Keratinocyte (primary cell): ENCODE measurements at regions not wholly inside any gene's neighbourhood (a gene's known extent, or its start where the extent isn't known, plus 50 kb on each side); places are given as distances from the start of the nearest gene placed in this dataset.

ENCODE experiments used
- DNase-seq: peaks from one replicate; pipeline ENCODE4 v3.0.0-alpha.2; 2011; ENCODE audit warnings: low read depth, missing footprints, low spot score
- FAIRE-seq: peaks from 2 replicates; lab custom pipeline; 2011; peaks lifted over from hg19 to GRCh38; lab: Jason Lieb, UNC
- H2AFZ ChIP-seq: 2 replicates; pipeline ENCODE4 v1.6.0; 2012; ENCODE audit warnings: low read length, control low read depth, inconsistent platforms; ENCODE audit not compliant: control insufficient read depth
- H3K27ac ChIP-seq: 2 replicates; pipeline ENCODE4 v1.5.1; 2011; ENCODE audit warnings: low read length; ENCODE audit not compliant: control insufficient read depth, insufficient read depth
- H3K27me3 ChIP-seq: 3 replicates; pipeline ENCODE4 v1.6.0; 2011; ENCODE audit warnings: low read length; ENCODE audit not compliant: control insufficient read depth, insufficient read depth; ENCODE audit errors: extremely low read depth
- H3K36me3 ChIP-seq, 2 experiments: 2 replicates in 1 of 2; 3 replicates in 1 of 2; pipeline ENCODE4 v1.5.1; 2011; ENCODE audit warnings: low read length in 2 of 2, mild to moderate bottlenecking in 1 of 2; ENCODE audit not compliant: control insufficient read depth in 2 of 2, insufficient read depth in 2 of 2; ENCODE audit errors: extremely low read depth in 1 of 2
- H3K4me1 ChIP-seq: 3 replicates; pipeline ENCODE4 v1.5.1; 2011; ENCODE audit warnings: low read length; ENCODE audit not compliant: control insufficient read depth, insufficient read depth; ENCODE audit errors: extremely low read depth
- H3K4me2 ChIP-seq: 3 replicates; pipeline ENCODE4 v1.6.0; 2011; ENCODE audit warnings: low read depth, low read length; ENCODE audit not compliant: control insufficient read depth, insufficient read depth; ENCODE audit errors: extremely low read depth
- H3K4me3 ChIP-seq, 3 experiments: fragments of 200-600 bp in 1 of 3; sonication (generic) in 1 of 3; 2 replicates in 2 of 3; 3 replicates in 1 of 3; pipeline ENCODE4 v1.5.1; 2011 to 2016; ENCODE audit warnings: low read length in 3 of 3, mild to moderate bottlenecking in 3 of 3, control low read depth in 2 of 3, inconsistent platforms in 1 of 3, low read depth in 1 of 3, mixed read lengths in 1 of 3, mixed run types in 1 of 3, moderate library complexity in 1 of 3; ENCODE audit not compliant: control insufficient read depth in 2 of 3, insufficient read depth in 2 of 3; ENCODE audit errors: extremely low read depth in 1 of 3
- H3K79me2 ChIP-seq: 2 replicates; pipeline ENCODE4 v1.6.0; 2012; ENCODE audit warnings: low read length; ENCODE audit not compliant: control insufficient read depth, insufficient read depth
- H3K9ac ChIP-seq: 3 replicates; pipeline ENCODE4 v1.6.0; 2011; ENCODE audit warnings: low read length; ENCODE audit not compliant: control insufficient read depth, insufficient read depth; ENCODE audit errors: extremely low read depth
- H3K9me1 ChIP-seq: 3 replicates; pipeline ENCODE4 v1.6.0; 2011; ENCODE audit warnings: low read length; ENCODE audit not compliant: control insufficient read depth, insufficient read depth; ENCODE audit errors: extremely low read depth
- H3K9me3 ChIP-seq: 2 replicates; pipeline ENCODE4 v1.5.1; 2012; ENCODE audit warnings: low read depth, low read length; ENCODE audit not compliant: control insufficient read depth
- H4K20me1 ChIP-seq: 3 replicates; pipeline ENCODE4 v1.6.0; 2011; ENCODE audit warnings: low read length; ENCODE audit not compliant: control insufficient read depth, insufficient read depth; ENCODE audit errors: extremely low read depth
- EZH2 ChIP-seq: IDR thresholded peaks from one replicate; pipeline ENCODE4 v1.6.1; 2012; ENCODE audit warnings: inconsistent platforms, mild to moderate bottlenecking, low read length, moderate library complexity
- dilution Hi-C: fragments of 300-500 bp; cut with MboI; formaldehyde crosslinking; loops from one replicate; pipeline ENCODE4 v1.7.0; 2020; ENCODE audit warnings: low sequenced_read_pairs; ENCODE audit not compliant: extremely low pct_ligation_motif_present
- TF ChIP-seq, protein P1 (sequence below), 3 experiments: IDR thresholded peaks in 1 of 3; conservative IDR thresholded peaks in 1 of 3; optimal IDR thresholded peaks in 1 of 3; 2 replicates in 2 of 3; 3 replicates in 1 of 3; pipeline versions ENCODE3 to v1.5.1; 2011; ENCODE audit warnings: low read length in 3 of 3, mild to moderate bottlenecking in 3 of 3, moderate library complexity in 2 of 3, control low read depth in 1 of 3, inconsistent platforms in 1 of 3; ENCODE audit not compliant: insufficient read depth in 2 of 3; ENCODE audit errors: extremely low read depth in 1 of 3

DNA sequence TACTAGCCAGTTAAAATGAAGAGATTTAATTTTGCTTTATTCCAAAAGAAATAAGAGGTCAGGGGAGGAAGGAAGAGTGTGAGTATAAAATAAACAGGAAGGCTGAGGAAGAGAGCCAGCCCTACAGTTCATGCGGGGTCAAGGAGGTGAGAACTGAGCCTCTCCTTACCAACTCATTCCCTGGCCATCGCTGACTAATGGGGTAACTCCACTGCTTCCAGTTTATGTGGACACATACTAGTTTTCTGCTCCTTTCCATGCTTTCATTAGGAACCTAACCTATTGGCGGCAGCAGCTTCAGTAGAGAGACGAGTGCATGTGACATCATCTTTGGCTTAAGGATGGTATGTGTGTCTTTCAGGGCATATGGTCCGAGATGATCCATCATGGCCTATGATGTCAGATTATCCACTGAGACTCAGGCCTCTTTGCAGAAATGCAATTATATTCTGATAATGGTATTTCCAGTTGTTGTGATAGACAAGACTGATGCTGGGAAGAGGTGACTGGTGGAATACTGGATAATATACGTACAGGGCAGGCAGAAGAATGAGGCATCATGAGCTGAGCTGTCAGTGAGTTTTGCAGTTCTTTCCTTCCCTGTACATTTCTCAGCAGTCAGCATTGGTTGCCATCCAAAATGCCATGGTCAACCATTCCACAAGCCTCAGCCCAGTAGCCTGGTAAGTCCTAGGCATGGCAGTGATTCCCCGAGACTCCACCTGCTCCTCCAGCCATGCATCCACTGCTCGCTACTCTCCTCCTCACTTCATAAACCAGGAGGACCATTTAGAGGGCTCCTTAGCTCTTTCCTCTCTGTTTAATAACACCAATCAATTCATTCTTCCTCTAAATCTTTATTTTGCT is 184.6 kb upstream of the OSR1 start:
- peak; percentile 77 for FAIRE-seq
- H3K27me3 ChIP-seq: no peaks in the 10 kb centered on the region
- no peaks in the 10 kb centered on the region for H4K20me1 ChIP-seq
- no peaks in the 10 kb centered on the region for H3K9me3 ChIP-seq
- H3K36me3 ChIP-seq: no peaks in the 10 kb centered on the region
- H3K9ac ChIP-seq: no peak overlapping the region
- no peak overlapping the region for H3K4me3 ChIP-seq
- H3K4me1 ChIP-seq: peaks cover 63% of the 10 kb centered on the region
- H3K9me1 ChIP-seq: no peaks in the 10 kb centered on the region
- H3K27ac ChIP-seq: peak overlapping the region; percentile 50
- no peaks in the 10 kb centered on the region for H3K79me2 ChIP-seq
- H3K4me2 ChIP-seq: no peak overlapping the region
- no peak for DNase-seq
- dilution Hi-C loops: no loop called here
- TF ChIP-seq, protein P1, sequence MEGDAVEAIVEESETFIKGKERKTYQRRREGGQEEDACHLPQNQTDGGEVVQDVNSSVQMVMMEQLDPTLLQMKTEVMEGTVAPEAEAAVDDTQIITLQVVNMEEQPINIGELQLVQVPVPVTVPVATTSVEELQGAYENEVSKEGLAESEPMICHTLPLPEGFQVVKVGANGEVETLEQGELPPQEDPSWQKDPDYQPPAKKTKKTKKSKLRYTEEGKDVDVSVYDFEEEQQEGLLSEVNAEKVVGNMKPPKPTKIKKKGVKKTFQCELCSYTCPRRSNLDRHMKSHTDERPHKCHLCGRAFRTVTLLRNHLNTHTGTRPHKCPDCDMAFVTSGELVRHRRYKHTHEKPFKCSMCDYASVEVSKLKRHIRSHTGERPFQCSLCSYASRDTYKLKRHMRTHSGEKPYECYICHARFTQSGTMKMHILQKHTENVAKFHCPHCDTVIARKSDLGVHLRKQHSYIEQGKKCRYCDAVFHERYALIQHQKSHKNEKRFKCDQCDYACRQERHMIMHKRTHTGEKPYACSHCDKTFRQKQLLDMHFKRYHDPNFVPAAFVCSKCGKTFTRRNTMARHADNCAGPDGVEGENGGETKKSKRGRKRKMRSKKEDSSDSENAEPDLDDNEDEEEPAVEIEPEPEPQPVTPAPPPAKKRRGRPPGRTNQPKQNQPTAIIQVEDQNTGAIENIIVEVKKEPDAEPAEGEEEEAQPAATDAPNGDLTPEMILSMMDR (optimal IDR thresholded peaks at IDR 0.05 in 1 of 3, IDR thresholded peaks at IDR 0.05 in 1 of 3, conservative IDR thresholded peaks at IDR 0.05 in 1 of 3; ENCODE audit: extremely low read depth in 1 of 3, insufficient read depth in 2 of 3, low read length in 3 of 3): no peak
- no peak for TF ChIP-seq EZH2
- H2AFZ ChIP-seq: no peak overlapping the region

- Histone ChIP-seq H3K27ac (peak overlapping the region; percentile 25), H3K27me3 (no peaks in the 10 kb centered on the region)
These were observed 183.5 kb upstream of the OSR1 start for GRCh38 chr2:19541884-19542283.

More at GRCh38 chr2:19541884-19542283, 183.5 kb upstream of the OSR1 start:
- H3K4me1 ChIP-seq: peaks cover 66% of the 10 kb centered on the region
- dilution Hi-C loops: no loop called here
- no peaks in the 10 kb centered on the region for H3K9me3 ChIP-seq
- no peaks in the 10 kb centered on the region for H3K36me3 ChIP-seq
- FAIRE-seq: peak; percentile 13
- no peaks in the 10 kb centered on the region for H4K20me1 ChIP-seq
- no peak for DNase-seq
- no peaks in the 10 kb centered on the region for H3K9me1 ChIP-seq
- H3K9ac ChIP-seq: no peak overlapping the region
- TF ChIP-seq, protein P1 (optimal IDR thresholded peaks at IDR 0.05 in 1 of 3, IDR thresholded peaks at IDR 0.05 in 1 of 3, conservative IDR thresholded peaks at IDR 0.05 in 1 of 3; ENCODE audit: extremely low read depth in 1 of 3, insufficient read depth in 2 of 3, low read length in 3 of 3): peak in 1 of 3 experiments; percentile 13
- no peak for TF ChIP-seq EZH2
- H3K4me3 ChIP-seq: no peak overlapping the region
- no peak overlapping the region for H3K4me2 ChIP-seq
- no peak overlapping the region for H2AFZ ChIP-seq
- no peaks in the 10 kb centered on the region for H3K79me2 ChIP-seq
